ENCODE measurements at regions not wholly inside any gene's neighbourhood (a gene's known extent, or its start where the extent isn't known, plus 50 kb on each side); places are given as distances from the start of the nearest gene placed in this dataset.

DNA sequence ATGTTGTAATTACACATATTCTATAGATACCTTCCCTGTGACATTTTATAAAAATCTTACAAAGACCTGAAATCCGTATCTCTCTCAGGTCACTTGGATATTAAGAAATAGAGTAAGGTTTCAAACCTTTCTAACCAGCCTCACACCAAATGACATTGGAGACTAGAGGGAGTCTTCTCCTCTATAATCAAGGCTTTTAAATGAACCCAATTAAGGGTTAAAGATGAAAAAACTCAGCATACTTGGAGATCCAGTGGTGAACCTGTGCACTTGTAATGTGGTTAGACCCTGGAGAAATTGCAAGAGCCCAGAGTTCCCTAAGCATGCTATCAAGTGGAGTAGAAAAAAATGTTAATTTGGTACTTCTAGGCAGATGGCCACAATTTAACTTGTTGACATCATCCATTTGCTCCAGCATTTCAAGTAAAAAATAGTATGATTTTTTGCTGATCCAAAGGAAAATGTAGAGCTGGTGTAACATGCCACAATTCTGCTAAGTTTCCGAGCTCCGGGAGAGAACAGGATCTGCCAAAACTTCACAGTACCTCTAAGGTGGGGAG, 554.1 kb upstream of the MIR17HG start:
- TF ChIP-seq, protein P1, sequence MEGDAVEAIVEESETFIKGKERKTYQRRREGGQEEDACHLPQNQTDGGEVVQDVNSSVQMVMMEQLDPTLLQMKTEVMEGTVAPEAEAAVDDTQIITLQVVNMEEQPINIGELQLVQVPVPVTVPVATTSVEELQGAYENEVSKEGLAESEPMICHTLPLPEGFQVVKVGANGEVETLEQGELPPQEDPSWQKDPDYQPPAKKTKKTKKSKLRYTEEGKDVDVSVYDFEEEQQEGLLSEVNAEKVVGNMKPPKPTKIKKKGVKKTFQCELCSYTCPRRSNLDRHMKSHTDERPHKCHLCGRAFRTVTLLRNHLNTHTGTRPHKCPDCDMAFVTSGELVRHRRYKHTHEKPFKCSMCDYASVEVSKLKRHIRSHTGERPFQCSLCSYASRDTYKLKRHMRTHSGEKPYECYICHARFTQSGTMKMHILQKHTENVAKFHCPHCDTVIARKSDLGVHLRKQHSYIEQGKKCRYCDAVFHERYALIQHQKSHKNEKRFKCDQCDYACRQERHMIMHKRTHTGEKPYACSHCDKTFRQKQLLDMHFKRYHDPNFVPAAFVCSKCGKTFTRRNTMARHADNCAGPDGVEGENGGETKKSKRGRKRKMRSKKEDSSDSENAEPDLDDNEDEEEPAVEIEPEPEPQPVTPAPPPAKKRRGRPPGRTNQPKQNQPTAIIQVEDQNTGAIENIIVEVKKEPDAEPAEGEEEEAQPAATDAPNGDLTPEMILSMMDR (IDR thresholded peaks at IDR 0.05) = no peak
- no peak for TF ChIP-seq POLR2A (IDR thresholded peaks at IDR 0.05)
- TF ChIP-seq EP300 (IDR thresholded peaks at IDR 0.05) = no peak
- TF ChIP-seq POLR2AphosphoS5 (IDR thresholded peaks at IDR 0.05) = no peak

Measured in sigmoid colon (tissue), 4 donors.